Fibroblast of skin of back (primary cell): ENCODE measurements at regions not wholly inside any gene's neighbourhood (a gene's known extent, or its start where the extent isn't known, plus 50 kb on each side); places are given as distances from the start of the nearest gene placed in this dataset.

Experiments
- DNase-seq: peaks from one replicate; pipeline ENCODE4 v3.0.0-alpha.2; 2013

DNA sequence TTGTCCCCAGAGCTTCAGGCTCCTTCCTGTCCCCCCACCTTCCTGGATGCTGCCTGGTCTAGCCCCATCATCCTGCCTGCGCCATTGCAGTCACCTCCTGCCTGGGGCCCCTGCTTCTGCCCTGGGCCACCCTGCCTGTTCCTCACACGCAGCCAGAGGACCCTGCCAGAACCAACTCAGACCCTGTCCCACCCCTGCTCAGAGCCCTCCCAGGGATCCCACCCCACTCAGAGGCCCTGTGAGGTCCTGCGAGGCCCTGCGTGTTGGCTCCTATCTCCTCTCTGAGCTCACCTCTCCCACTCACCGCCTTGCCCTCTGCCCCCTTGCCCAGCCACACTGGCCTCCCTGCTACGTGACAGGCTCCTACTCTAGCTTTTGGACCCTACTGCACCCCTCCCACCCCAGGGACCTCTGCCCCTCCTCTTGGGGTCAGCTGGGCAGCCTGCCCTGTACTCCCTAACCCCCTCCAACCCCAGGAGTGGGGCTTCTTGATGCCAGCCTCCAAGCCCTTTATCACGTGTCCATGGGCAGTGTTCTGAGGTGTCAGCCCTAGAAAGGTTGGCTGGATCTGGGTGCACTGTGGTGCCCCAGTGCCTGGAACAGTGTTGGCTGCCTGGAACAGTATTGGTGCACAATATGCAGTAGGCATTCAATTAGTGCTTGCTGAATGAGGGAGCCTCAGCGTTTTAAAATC is 68.3 kb downstream of the CEBPB start:
- no peak for DNase-seq

DNA sequence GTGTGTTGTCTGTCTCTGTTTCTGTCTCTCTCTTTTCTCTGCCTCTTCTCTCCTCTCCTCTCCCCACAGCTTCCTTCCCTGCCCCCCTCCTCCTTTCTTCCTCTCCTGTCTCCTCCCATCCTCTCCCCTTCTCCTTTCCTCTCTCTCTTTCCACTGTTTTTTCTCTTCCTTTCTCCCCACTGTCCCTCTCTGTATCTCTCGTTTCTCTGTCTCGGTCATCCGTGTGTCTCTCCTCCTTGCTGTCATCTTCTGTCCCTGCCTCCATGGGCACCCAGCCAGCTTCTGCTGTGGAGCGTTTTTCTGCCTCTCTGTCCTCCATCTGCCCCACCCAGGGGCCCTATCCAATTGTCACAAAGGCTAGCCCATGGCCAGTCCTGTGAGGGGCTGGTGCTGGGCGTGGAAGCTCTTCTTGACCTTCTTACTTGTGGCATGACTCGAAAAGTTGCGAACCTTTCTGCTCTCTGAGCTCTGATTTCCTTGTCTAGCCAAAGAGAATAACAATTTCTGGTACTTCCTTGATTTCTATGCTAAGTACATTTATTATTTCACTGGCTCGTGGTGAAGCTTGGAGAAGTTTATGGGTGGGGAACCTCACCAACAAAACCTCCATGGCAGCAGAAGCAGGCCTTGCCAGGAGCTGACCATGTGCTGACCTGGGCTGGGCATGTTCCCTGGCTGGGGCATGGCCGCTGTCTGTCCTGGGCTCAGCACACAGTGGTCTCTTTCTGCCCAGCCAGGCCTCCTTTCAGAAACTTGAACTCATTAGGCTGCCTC is 69.3 kb downstream of the CEBPB start:
- DNase-seq = peak; percentile 36

DNA sequence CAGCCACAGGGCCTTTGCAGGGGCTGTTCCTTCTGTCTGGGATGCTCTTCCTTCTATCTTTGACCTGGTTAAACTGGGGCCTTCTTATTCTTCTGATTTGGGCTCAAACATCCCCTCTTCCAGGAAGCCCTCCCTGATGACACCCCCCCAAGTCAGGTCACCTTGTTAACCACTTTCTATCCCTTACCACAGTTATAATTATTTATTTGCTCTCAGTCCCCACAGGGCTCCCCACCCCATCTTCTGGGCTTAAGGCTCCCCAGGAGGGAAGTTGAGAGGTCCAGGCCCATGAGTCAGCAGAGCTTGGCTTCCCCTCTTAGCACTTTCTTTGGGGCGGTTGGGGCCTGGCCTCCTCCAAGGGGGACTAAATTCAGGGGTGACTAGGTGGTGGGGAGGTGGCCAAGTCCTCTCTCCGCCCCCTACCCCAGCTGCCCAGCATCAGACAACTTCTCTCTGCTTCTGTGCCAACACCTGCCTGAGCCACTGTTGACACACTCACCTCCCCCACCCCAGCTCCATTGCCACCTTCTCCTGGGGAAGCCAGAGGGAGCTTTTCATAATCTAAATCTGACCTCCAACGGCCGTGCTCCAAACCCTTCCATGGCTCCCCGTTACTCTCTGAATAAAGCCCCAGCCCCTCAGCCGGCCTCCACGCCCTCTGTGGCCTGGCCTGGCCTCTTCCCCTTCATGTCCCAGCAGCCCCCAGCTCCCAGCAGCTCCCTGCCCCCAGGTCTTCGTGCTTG is 70.0 kb downstream of the CEBPB start:
- no peak for DNase-seq

- no peak for DNase-seq
Observed at GRCh38 chr20:50261471-50262212, 71.0 kb downstream of the CEBPB start.

- no peak for DNase-seq
Observed at GRCh38 chr20:50263831-50264230, 73.2 kb downstream of the CEBPB start.

GRCh38 chr20:50264534-50265145 is 74.0 kb downstream of the CEBPB start:
- DNase-seq = no peak

GRCh38 chr20:50265245-50265946 is 74.8 kb downstream of the CEBPB start:
- DNase-seq = no peak

- no peak for DNase-seq
Observed at GRCh38 chr20:50266293-50267040, 75.8 kb downstream of the CEBPB start.

GRCh38 chr20:50267041-50267865 is 76.6 kb downstream of the CEBPB start:
- peak; percentile 65 for DNase-seq

DNA sequence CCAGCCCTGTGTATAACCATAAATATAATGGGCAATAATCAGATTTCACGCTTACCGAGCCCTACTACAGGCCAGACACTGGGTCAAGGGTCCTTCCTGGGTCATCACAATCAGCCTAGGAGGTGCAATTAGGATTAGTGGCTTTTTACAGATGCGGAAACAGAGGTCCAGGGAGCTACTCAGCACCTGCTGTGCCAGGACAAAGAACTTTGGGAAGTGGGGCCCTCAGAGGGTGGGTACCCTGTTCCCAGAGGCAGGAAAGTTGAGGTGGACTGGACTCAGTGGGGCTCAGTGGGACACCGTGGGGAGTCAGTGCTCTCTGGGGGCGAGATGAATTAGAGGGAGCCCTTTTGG is 77.2 kb downstream of the CEBPB start:
- DNase-seq = no peak

DNA sequence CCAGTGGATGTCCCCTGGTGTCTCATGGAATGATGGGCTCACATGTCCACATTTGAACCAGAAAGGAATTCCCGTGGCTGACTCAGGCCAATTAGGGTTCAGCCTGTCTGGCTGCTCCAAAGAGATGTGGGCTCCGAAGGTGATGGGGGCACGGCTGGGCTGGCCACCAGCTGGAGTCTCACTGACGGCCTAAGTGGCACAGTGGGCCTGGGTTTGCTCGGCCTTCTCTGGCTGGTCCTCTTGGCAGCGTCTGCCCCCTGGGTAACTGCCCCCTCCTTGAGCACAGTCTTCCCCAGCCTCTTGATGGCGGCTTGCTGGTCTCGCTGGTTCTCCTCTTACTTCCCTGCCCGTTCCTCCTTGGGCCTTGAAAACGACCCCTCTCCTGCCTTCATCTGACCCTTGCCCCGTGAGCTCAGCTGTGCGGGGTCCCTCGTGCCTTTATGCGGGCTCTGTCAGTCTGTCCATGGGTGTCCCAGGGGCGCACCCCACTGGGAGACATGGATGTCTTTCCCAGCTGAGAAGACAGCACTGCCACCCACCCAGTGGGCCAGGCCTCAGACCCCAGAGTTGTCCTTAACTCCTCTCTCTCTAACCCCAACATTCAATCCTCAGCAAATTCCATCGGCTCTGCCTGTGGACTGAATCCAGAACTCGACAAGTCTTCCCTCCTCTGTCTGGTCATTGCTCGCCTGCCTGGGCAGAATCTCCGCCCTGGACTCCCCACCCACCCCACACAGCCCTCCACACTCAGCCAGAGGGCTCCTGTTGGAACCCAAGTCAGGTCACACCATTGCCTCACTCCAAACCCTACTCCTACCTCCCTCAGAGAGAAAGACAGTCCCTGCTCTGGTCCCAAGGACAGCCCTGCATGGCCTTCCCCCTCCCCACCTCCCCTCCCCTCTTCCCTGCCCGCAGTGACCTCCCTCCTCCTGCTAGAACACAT is 78.7 kb downstream of the CEBPB start:
- DNase-seq = no peak

- no peak for DNase-seq
Observed at GRCh38 chr20:50270034-50270395, 79.4 kb downstream of the CEBPB start.

- no peak for DNase-seq
Observed at GRCh38 chr20:50270569-50270968, 79.9 kb downstream of the CEBPB start.

- DNase-seq = no peak
Observed at GRCh38 chr20:50271176-50271575, 80.5 kb downstream of the CEBPB start.

GRCh38 chr20:50271612-50272011 is 81.0 kb downstream of the CEBPB start:
- no peak for DNase-seq

DNA sequence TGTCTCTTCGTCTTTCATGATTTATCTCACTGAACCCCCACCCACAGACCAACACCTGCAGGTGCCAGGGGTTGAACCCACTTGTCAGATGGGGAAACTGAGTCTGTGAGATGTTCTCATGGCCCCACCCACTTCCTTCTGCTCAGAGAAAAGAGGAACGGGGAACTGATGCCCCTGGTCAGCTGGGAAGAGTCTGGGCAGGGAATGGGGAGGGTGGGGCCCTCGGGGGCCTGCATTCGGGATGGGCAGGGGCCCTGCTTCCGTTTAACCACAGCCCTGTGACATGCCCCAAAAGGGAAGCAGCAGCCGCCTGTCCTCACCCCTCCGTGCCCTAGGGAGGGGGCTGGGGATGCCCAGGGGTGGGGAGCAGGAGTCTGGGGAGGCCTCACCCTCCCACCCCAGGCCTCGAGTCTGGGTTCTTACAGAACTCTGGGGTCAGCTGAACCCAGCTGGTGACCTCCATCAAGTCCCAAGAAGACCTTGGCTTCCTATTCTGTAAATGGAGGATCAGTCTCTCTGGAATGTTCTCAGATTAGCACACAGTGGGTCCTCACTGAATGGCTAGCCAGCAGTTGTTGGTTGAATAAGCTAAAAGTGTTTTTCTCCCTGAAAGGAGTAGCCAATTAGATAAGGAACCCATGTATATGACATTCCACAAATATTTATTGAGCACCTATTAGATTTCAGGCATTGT is 81.5 kb downstream of the CEBPB start:
- DNase-seq = no peak

DNA sequence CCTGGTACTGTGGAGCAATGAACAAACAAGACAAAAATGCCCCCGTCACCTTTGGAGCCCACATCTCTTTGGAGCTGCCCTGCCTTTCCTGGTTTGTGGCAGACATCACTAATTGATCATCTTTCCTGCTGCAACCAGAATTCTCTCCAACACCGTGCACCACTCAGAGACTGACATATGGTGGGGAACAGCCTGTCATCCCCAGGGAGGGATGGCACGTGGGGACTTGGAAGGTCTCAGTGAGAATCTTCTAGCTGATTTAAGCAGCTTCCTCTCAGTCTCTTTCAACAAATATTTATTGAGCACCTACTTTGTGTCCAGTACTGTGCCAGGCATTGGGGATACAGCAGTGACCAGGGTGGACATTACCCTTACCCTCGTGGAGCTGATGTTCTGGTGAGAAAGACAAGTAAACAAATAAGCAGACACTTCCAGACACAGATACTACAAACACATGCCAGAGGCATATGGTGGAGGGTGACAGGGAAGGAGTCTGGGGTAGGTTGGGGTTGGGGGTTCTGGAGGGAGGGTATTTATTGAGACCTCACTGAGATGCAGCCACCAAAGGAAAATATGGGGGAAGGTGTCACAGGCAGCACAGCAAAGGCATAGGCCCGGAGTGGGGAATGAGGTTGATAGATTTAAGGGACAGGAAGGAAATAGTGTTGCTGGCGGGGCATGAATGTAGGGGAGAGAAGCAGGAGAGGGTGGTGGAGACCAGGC is 82.3 kb downstream of the CEBPB start:
- DNase-seq = no peak
